ENCODE measurements at regions not wholly inside any gene's neighbourhood (a gene's known extent, or its start where the extent isn't known, plus 50 kb on each side); places are given as distances from the start of the nearest gene placed in this dataset.

- H3K4me3 Mint-ChIP-seq (ENCODE audit: low read depth, unreplicated experiment) = no peak overlapping the region
- BruUV-seq (replicated peaks) = no TSS peak
- no peaks in the 10 kb centered on the region for H3K9me3 Mint-ChIP-seq (ENCODE audit: low read depth, unreplicated experiment)
- TF ChIP-seq, protein P1, sequence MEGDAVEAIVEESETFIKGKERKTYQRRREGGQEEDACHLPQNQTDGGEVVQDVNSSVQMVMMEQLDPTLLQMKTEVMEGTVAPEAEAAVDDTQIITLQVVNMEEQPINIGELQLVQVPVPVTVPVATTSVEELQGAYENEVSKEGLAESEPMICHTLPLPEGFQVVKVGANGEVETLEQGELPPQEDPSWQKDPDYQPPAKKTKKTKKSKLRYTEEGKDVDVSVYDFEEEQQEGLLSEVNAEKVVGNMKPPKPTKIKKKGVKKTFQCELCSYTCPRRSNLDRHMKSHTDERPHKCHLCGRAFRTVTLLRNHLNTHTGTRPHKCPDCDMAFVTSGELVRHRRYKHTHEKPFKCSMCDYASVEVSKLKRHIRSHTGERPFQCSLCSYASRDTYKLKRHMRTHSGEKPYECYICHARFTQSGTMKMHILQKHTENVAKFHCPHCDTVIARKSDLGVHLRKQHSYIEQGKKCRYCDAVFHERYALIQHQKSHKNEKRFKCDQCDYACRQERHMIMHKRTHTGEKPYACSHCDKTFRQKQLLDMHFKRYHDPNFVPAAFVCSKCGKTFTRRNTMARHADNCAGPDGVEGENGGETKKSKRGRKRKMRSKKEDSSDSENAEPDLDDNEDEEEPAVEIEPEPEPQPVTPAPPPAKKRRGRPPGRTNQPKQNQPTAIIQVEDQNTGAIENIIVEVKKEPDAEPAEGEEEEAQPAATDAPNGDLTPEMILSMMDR (IDR thresholded peaks at IDR 0.05; ENCODE audit: unreplicated experiment) = no peak
- CTCF ChIA-PET = no interaction called here
- H3K27ac Mint-ChIP-seq (ENCODE audit: unreplicated experiment) = no peak overlapping the region
- H3K36me3 Mint-ChIP-seq (ENCODE audit: insufficient read depth, unreplicated experiment) = no peaks in the 10 kb centered on the region
- H3K4me1 Mint-ChIP-seq (ENCODE audit: low read depth, unreplicated experiment) = no peaks in the 10 kb centered on the region
- DNase-seq = no peak
- H3K27me3 Mint-ChIP-seq (ENCODE audit: unreplicated experiment) = no peaks in the 10 kb centered on the region
- intact Hi-C loops (cut with micrococcal nuclease; ENCODE audit: unreplicated experiment) = no loop called here
Observed at GRCh38 chr18:68494802-68495581, 219.9 kb downstream of the TMX3 start.

- TF ChIP-seq, protein P1 (IDR thresholded peaks at IDR 0.05; ENCODE audit: unreplicated experiment) = no peak
- BruUV-seq (replicated peaks) = no TSS peak
- no peak overlapping the region for H3K27ac Mint-ChIP-seq (ENCODE audit: unreplicated experiment)
- intact Hi-C loops (cut with micrococcal nuclease; ENCODE audit: unreplicated experiment) = no loop called here
- H3K9me3 Mint-ChIP-seq (ENCODE audit: low read depth, unreplicated experiment) = no peaks in the 10 kb centered on the region
- no peak for DNase-seq
- H3K4me1 Mint-ChIP-seq (ENCODE audit: low read depth, unreplicated experiment) = peaks cover 10% of the 10 kb centered on the region
- CTCF ChIA-PET = interaction anchor here (0.7 kb wide), 3 partner anchors 30 to 1656 kb away, joined by 3 to 6 read pairs (median 4); no protein-coding TSS in a partner anchor
- H3K36me3 Mint-ChIP-seq (ENCODE audit: insufficient read depth, unreplicated experiment) = no peaks in the 10 kb centered on the region
- H3K27me3 Mint-ChIP-seq (ENCODE audit: unreplicated experiment) = no peaks in the 10 kb centered on the region
- no peak overlapping the region for H3K4me3 Mint-ChIP-seq (ENCODE audit: low read depth, unreplicated experiment)
Observed at GRCh38 chr18:68489013-68489792, 225.7 kb downstream of the TMX3 start.

GRCh38 chr18:68484241-68484640 lies 230.7 kb downstream of the TMX3 start:
- CTCF ChIA-PET = no interaction called here
- peaks cover 4% of the 10 kb centered on the region for H3K4me1 Mint-ChIP-seq (ENCODE audit: low read depth, unreplicated experiment)
- no peaks in the 10 kb centered on the region for H3K9me3 Mint-ChIP-seq (ENCODE audit: low read depth, unreplicated experiment)
- TF ChIP-seq, protein P1 (IDR thresholded peaks at IDR 0.05; ENCODE audit: unreplicated experiment) = no peak
- no peaks in the 10 kb centered on the region for H3K36me3 Mint-ChIP-seq (ENCODE audit: insufficient read depth, unreplicated experiment)
- H3K27me3 Mint-ChIP-seq (ENCODE audit: unreplicated experiment) = no peaks in the 10 kb centered on the region
- intact Hi-C loops (cut with micrococcal nuclease; ENCODE audit: unreplicated experiment) = no loop called here
- no TSS peak for BruUV-seq (replicated peaks)
- no peak overlapping the region for H3K27ac Mint-ChIP-seq (ENCODE audit: unreplicated experiment)
- DNase-seq = no peak
- no peak overlapping the region for H3K4me3 Mint-ChIP-seq (ENCODE audit: low read depth, unreplicated experiment)

- BruUV-seq (replicated peaks) = no TSS peak
- no peak for DNase-seq
- Mint-ChIP-seq H3K4me1 (ENCODE audit: low read depth, unreplicated experiment) (no peaks in the 10 kb centered on the region), H3K36me3 (ENCODE audit: insufficient read depth, unreplicated experiment) (no peaks in the 10 kb centered on the region), H3K4me3 (ENCODE audit: low read depth, unreplicated experiment) (no peak overlapping the region), H3K9me3 (ENCODE audit: low read depth, unreplicated experiment) (no peaks in the 10 kb centered on the region), H3K27ac (ENCODE audit: unreplicated experiment) (no peak overlapping the region), H3K27me3 (ENCODE audit: unreplicated experiment) (no peaks in the 10 kb centered on the region)
- TF ChIP-seq, protein P1 (IDR thresholded peaks at IDR 0.05; ENCODE audit: unreplicated experiment) = no peak
- CTCF ChIA-PET = interaction anchor here (0.5 kb wide), 1 partner anchor 16 kb away, joined by 5 read pairs; no protein-coding TSS in a partner anchor
- intact Hi-C loops (cut with micrococcal nuclease; ENCODE audit: unreplicated experiment) = no loop called here
Observed at GRCh38 chr18:68482815-68483214, 232.1 kb downstream of the TMX3 start.
